HAP-1 (cell line): ENCODE measurements at regions not wholly inside any gene's neighbourhood (a gene's known extent, or its start where the extent isn't known, plus 50 kb on each side); places are given as distances from the start of the nearest gene placed in this dataset.
"Not testable (repeated sequence)": the region's sequence is repeated elsewhere in the genome, so short reads cannot be mapped to it uniquely, and the experiment has no call there.

ENCODE experiments used
- DNase-seq, 2 experiments: peaks; one replicate each; pipeline ENCODE4 v3.0.0-alpha.2; 2016 to 2020; ENCODE audit warnings: low spot score in 2 of 2
- H3K27me3 ChIP-seq: fragments of 250-450 bp; sonication (Bioruptor Pico); 2 replicates; pipeline ENCODE4 v1.5.1; 2020; ENCODE audit warnings: low read depth, mild to moderate bottlenecking, moderate library complexity
- H3K36me3 ChIP-seq: fragments of 250-450 bp; sonication (Bioruptor Pico); replicated peaks from 2 replicates; pipeline ENCODE4 v1.5.1; 2020; ENCODE audit warnings: mild to moderate bottlenecking
- H3K4me1 ChIP-seq: fragments of 250-450 bp; sonication (Bioruptor Pico); 2 replicates; pipeline ENCODE4 v1.5.1; 2020; ENCODE audit warnings: mild to moderate bottlenecking
- H3K4me3 ChIP-seq: fragments of 250-450 bp; sonication (Bioruptor Pico); 2 replicates; pipeline ENCODE4 v1.5.1; 2020; ENCODE audit warnings: mild to moderate bottlenecking, moderate library complexity
- H3K9me3 ChIP-seq: fragments of 250-450 bp; sonication (Bioruptor Pico); 2 replicates; pipeline ENCODE4 v1.5.1; 2020; ENCODE audit warnings: mild to moderate bottlenecking, moderate library complexity
- in situ Hi-C: fragments of 300-500 bp; cut with MboI; formaldehyde crosslinking; loops from 3 replicates; pipeline ENCODE4 v1.14.3; 2020; ENCODE audit warnings: low sequenced_read_pairs, inconsistent platforms, mixed read lengths

DNA sequence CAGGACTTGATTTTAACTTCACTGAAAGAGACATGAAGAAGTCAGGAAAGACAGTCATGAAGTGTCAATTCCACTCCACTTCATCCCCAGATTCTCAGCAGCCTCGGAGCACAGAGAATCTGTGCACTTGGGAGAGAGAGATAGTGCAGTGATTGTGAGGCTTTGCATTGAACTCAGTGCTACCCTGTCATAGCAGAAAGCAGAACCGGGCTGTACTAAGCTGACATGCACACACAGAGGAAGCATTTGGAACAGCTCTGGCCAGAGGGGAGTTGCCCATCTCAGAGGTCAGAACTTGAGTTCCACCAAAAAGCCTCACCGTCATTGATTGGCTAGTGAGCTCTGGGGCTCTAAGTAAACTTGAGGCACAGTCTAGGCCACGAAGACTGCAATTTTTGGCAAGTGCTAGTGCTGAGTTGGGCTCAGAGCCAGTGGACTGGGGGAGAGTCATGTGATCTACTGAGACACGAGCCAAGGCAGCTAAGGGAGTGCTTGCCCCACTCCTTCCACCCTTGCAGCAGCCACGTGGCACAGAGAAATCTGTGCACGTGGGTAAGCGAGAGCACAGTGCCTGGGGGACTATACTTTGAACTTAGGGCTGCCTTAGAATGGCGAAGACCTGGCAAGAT lies 810.2 kb upstream of the ADAMTS5 start:
- Histone ChIP-seq H3K27me3 (no peaks in the 10 kb centered on the region), H3K9me3 (peaks cover 2% of the 10 kb centered on the region; the same call in 1 of the 2 replicates), H3K4me1 (no peaks in the 10 kb centered on the region), H3K4me3 (no peak overlapping the region), H3K36me3 (no peaks in the 10 kb centered on the region)
- no peak for DNase-seq
- in situ Hi-C loops, result no loop called here

DNA sequence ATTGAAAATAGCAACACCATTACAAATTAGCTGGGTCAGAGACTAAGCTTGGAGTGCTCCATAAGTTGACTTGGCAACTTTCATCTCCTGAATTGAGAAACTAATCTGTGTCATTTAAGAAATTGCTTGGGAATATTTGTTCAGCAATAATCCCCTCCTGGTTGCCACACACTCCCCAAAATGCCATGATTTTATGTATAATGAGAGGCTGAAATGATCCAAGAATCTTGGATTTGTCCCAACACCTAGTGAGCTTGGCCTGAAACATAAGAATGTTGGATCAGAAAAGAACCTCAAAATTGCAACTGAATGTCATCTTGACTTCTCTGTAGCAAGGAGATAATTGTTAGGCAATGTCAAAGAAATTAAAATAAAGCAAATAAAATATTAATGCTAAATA lies 805.9 kb upstream of the ADAMTS5 start:
- Histone ChIP-seq H3K4me3 (no peak overlapping the region), H3K4me1 (no peaks in the 10 kb centered on the region), H3K36me3 (no peaks in the 10 kb centered on the region), H3K9me3 (no peaks in the 10 kb centered on the region), H3K27me3 (no peaks in the 10 kb centered on the region)
- DNase-seq, result no peak
- in situ Hi-C loops, result no loop called here

DNA sequence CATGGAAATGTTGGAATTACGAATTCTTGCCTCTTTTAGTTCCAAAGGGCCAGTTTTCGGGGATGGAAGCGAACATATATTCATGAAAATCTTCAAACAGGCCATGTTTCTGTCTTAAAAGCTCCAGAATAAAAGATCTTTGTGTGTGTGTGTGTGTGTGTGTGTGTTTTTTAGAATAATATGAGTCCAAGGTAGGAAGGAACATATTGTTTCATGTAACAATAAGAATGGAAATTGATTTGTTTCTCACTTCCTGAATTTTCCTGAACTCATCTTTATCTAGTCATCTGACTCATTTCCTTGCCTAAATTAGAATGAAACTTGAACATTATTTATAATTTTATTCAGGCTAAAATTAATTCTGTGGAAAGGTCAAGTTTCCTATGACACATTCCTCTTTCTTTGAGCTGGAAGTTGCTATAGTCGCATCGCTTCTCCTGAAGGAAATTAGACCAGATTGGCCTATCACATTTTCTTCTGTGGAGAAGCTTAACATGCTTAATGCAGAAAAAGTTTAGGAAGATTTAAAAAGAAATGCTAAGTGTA lies 805.1 kb upstream of the ADAMTS5 start:
- H3K4me3 ChIP-seq, result no peak overlapping the region
- no peaks in the 10 kb centered on the region for H3K4me1 ChIP-seq
- H3K9me3 ChIP-seq, result no peaks in the 10 kb centered on the region
- no peaks in the 10 kb centered on the region for H3K36me3 ChIP-seq
- no peaks in the 10 kb centered on the region for H3K27me3 ChIP-seq
- in situ Hi-C loops, result no loop called here
- DNase-seq, result no peak

DNA sequence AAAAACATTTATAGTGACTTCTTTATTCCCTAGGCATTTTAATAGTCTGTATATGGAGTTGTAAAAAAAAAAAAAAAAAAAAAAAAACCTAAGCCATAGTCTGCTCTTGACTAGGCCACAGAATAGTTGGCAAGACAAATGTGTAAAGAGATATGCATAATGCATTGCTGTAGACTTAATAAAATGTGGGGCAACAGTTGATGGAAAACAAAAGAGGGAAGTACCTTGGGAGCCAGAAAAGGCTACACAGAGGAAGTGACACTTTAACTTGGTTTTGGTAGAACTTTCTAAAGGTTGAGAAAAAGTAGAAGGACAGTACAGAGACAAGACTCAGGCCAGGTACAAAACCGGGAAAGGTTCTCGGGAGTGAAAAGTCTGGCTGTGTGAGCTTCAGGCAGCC lies 802.9 kb upstream of the ADAMTS5 start:
- no peak for DNase-seq
- in situ Hi-C loops, result no loop called here
- H3K9me3 ChIP-seq, result no peaks in the 10 kb centered on the region
- H3K36me3 ChIP-seq, result no peaks in the 10 kb centered on the region
- no peak overlapping the region for H3K4me3 ChIP-seq
- H3K27me3 ChIP-seq, result no peaks in the 10 kb centered on the region
- no peaks in the 10 kb centered on the region for H3K4me1 ChIP-seq

DNA sequence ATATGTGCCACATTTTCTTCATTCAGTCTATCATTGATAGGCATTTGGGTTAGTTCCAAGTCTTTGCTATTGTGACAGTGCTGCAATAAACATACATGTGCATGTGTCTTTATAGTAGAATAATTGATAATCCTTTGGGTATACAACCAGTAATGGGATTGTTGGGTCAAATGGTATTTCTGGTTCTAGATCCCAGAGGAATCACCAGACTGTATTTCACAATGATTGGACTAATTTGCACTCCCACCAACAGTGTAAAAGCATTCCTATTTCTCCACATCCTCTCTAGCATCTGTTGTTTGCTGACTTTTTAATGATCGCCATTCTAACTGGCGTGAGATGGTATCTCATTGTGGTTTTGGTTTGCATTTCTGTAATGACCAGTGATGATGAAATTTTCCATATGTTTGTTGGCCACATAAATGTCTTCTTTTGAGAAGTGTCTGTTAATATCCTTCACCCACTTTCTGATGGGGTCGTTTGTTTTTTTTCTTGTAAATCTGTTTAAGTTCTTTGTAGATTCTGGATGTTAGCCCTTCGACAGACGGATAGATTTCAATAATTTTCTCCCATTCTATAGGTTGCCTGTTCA lies 801.3 kb upstream of the ADAMTS5 start:
- H3K36me3 ChIP-seq, H3K27me3 ChIP-seq, H3K4me1 ChIP-seq, H3K9me3 ChIP-seq, H3K4me3 ChIP-seq, DNase-seq, in situ Hi-C loops: not testable (repeated sequence)

DNA sequence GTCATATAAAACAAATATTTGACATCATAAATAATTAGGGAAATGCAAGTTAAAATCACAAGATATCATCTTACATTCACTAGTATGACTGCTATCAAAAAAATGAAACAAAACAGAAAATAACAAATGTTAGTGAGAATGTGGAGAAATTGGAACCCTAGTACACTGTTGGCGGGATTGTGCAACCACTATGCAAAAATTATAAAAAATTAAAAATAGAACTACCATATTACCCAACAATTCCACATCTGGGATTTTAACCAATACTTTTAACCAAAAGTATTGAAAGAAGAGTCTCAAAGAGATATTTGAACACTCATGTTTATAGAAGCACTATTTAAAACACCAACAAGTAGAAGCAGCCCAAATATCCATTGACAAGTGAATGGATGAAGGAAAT lies 797.2 kb upstream of the ADAMTS5 start:
- H3K36me3 ChIP-seq, result no peaks in the 10 kb centered on the region
- in situ Hi-C loops, result no loop called here
- H3K4me3 ChIP-seq, result no peak overlapping the region
- no peaks in the 10 kb centered on the region for H3K4me1 ChIP-seq
- no peaks in the 10 kb centered on the region; the same call in 1 of the 2 replicates for H3K9me3 ChIP-seq
- no peak for DNase-seq
- H3K27me3 ChIP-seq, result no peaks in the 10 kb centered on the region

DNA sequence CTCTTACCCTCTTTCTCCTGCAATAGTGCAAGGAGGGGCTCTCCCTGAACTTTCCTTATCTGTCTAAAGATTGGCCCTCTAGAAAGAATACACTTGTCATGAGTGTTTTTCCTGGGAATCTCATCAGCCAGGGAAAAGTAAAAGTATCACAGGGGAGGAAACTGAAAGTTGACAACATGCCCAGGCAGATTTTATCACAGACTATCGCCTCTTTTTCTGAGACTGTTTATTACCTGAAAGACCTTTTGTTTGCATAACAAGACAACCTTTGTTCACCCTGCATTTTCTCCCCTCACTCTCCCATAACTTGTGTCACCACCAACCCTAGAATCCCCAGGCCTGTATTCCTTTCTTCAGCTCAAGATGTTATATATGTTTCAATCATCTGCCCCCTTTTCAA lies 794.7 kb upstream of the ADAMTS5 start:
- no peaks in the 10 kb centered on the region; the same call in 1 of the 2 replicates for H3K9me3 ChIP-seq
- no peaks in the 10 kb centered on the region for H3K36me3 ChIP-seq
- no peak for DNase-seq
- in situ Hi-C loops, result no loop called here
- no peaks in the 10 kb centered on the region for H3K27me3 ChIP-seq
- no peak overlapping the region for H3K4me3 ChIP-seq
- H3K4me1 ChIP-seq, result no peaks in the 10 kb centered on the region

DNA sequence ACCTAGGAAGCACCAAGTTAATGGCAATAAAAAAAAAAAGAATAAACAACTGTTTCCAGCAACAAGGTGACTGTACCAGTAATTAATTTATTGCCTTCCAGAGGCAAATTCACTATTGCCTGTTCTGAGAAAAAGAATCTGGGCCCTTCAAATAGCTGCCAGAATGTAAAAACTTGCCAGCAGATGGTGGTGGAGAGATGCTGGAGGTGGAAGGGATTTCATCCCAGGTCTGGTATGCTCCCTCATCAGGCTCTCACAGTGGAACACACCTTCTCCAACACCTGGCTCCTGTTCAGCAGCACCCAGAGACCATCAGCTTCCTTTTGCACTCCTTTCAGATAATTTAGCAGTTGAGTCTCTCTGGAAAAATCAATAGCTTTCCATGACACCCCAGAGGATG lies 792.9 kb upstream of the ADAMTS5 start:
- in situ Hi-C loops, result no loop called here
- H3K36me3 ChIP-seq, result no peaks in the 10 kb centered on the region
- no peak for DNase-seq
- H3K4me3 ChIP-seq, result no peak overlapping the region
- no peaks in the 10 kb centered on the region for H3K27me3 ChIP-seq
- no peaks in the 10 kb centered on the region; the same call in 1 of the 2 replicates for H3K9me3 ChIP-seq
- no peaks in the 10 kb centered on the region for H3K4me1 ChIP-seq

DNA sequence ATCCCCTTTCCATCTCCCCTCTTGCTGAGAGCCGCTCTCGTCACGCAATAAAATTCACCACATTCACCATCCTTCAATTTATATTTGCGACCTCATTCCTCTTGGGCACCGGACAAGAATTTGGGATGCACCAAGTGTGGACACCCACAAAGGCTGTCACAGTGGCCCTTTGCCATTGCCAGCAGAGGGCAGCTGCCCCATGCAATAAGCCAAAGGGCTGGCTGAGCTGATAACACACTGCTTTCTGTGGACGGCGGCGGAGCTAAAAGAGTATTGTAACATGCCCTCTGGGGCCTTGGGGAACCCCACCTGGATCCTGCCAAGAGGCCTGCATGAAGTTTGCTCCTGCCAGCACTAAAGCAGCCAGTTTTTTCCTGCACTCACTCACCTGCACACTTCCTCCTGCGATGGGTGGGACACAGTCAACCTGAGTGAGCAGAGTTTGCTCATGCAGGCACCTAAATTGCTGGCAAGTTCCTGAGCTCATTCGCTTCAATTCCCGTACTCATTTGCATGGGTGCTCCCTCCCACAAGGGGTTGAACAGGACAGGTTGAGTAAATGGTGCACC lies 792.3 kb upstream of the ADAMTS5 start:
- DNase-seq, result no peak
- Histone ChIP-seq H3K4me1 (no peaks in the 10 kb centered on the region), H3K27me3 (no peaks in the 10 kb centered on the region), H3K4me3 (no peak overlapping the region), H3K36me3 (no peaks in the 10 kb centered on the region), H3K9me3 (no peaks in the 10 kb centered on the region; the same call in 1 of the 2 replicates)
- in situ Hi-C loops, result no loop called here

DNA sequence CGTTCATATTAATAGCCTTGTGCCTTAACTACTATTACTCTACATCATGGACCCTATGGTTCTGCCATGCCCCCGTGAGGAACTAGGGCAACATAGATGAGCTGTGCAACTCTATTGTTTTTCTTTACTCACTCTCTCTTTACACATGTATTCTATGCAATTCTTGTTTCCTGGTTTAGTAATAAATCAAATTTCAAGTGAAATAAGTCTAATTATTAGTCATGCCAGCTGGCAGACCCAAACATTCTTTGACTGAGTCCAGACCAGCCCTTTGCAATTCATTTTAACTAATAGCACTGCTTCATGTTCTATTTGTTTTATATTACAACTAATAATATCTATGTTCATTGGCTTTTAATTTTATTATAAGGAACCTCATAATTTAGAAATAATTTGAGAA lies 789.3 kb upstream of the ADAMTS5 start:
- Histone ChIP-seq H3K36me3 (no peaks in the 10 kb centered on the region), H3K27me3 (no peaks in the 10 kb centered on the region), H3K9me3 (no peaks in the 10 kb centered on the region), H3K4me1 (no peaks in the 10 kb centered on the region), H3K4me3 (no peak overlapping the region)
- no peak for DNase-seq
- in situ Hi-C loops, result no loop called here

DNA sequence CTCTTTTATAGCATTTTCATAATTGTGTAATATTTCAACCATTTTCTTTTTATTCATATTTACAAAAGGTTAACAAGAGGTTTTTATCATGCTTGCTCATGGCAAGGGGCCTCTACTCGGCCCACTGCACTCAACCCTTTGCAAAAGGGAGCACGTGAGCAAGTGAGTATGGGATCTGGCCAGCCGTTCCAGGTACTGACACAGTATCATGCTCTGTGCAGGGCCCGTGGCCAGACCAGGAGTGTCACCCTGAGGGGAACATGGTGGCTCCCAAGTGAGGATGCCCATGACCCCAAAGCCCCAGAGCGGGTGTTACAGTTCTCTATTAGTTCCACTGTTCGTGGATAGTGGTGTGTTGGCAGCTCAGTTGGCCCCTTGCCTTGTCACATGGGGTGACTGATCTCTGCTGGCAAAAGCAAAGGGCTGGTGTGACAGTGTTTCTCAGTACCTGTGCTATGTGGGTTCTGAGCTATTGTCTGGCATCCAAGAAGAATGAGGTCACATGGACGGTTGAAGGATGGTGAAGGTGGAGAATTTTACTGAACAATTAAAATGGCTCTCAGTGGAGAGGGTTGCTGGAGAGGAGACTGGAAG lies 777.2 kb upstream of the ADAMTS5 start:
- Histone ChIP-seq H3K36me3 (no peaks in the 10 kb centered on the region), H3K4me1 (no peaks in the 10 kb centered on the region), H3K27me3 (no peaks in the 10 kb centered on the region), H3K9me3 (no peaks in the 10 kb centered on the region), H3K4me3 (no peak overlapping the region)
- in situ Hi-C loops, result no loop called here
- no peak for DNase-seq

DNA sequence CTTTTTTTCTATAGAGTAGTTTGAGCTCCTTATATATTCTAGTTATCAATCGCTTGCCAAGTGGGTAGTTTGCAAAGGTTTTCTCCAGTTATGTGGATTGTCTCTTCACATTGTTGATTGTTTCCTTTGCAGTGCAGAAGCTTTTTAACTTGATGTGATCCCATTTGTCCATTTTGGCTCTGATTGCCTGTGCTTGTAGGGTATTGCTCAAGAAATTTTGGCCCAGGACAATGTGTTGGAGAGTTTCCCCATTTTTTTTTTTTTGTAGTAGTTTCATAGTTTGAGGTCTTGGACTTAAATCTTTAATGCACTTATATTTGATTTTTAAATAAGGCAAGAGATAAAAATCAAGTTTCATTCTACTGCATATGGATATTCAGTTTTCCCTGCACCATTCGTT lies 774.8 kb upstream of the ADAMTS5 start:
- DNase-seq, result no peak
- Histone ChIP-seq H3K9me3 (no peaks in the 10 kb centered on the region), H3K27me3 (no peaks in the 10 kb centered on the region), H3K4me1 (no peaks in the 10 kb centered on the region), H3K4me3 (no peak overlapping the region), H3K36me3 (no peaks in the 10 kb centered on the region)
- in situ Hi-C loops, result no loop called here

DNA sequence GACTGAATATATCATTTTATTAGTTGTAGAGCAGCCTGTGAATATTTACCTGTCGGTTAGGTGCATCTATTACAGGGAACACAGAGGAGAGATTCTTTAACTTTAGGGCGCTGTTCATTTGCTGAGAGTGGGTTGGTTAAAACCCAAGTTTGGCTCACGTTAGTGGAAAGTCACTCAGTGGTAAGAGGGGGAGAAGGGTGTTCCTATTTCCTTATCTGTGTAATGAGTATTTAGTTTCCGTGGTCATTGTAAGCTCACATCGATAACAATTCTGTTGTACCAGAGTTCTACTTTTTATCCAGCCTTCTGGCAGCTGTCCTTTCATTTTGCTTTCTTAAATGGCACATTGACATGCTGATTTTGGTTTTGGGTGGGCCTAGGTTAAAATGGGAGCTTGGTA lies 773.2 kb upstream of the ADAMTS5 start:
- Histone ChIP-seq H3K36me3 (no peaks in the 10 kb centered on the region), H3K27me3 (no peaks in the 10 kb centered on the region), H3K4me3 (no peak overlapping the region), H3K9me3 (no peaks in the 10 kb centered on the region), H3K4me1 (no peaks in the 10 kb centered on the region)
- no peak for DNase-seq
- in situ Hi-C loops, result no loop called here

DNA sequence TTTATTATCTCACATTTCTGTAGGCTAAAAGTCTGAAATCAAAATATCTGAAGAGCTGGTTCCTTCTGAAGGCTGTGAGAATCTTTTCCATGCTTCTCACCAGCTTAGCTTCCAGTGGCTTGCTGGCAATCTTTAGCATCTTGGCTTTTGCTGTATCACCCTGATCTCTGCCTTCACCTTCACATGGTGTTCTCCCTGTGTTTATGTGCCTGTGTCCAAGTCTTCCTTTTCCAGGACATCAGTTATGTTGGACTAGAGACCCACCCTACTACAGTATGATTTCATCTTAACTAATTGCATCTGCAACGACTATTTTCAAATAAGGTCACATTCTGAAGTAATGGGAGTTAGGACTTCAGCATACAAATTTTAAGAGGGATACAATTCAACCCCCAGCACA lies 772.3 kb upstream of the ADAMTS5 start:
- no peaks in the 10 kb centered on the region for H3K36me3 ChIP-seq
- in situ Hi-C loops, result no loop called here
- DNase-seq, result no peak
- no peaks in the 10 kb centered on the region for H3K9me3 ChIP-seq
- no peak overlapping the region for H3K4me3 ChIP-seq
- H3K27me3 ChIP-seq, result no peaks in the 10 kb centered on the region
- no peaks in the 10 kb centered on the region for H3K4me1 ChIP-seq
